Ovary (tissue), 3 donors: ENCODE measurements at regions not wholly inside any gene's neighbourhood (a gene's known extent, or its start where the extent isn't known, plus 50 kb on each side); places are given as distances from the start of the nearest gene placed in this dataset.

Experiments
- CTCF ChIP-seq, 3 donors: fragments of 450-650 bp in 2 of 3; fragments of 200-600 bp in 1 of 3; IDR thresholded peaks; one replicate each; pipeline versions ENCODE4 v1.5.1 to v1.8.0; 2016 to 2022; ENCODE audit warnings: antibody characterized with exemption in 3 of 3, mild to moderate bottlenecking in 1 of 3
- POLR2A ChIP-seq: fragments of 450-650 bp; IDR thresholded peaks from one replicate; pipeline ENCODE4 v1.6.1; 2017; ENCODE audit warnings: antibody characterized with exemption, mild to moderate bottlenecking, moderate library complexity
- donor health status: DM: no; HTN: no; CAD: no.

DNA sequence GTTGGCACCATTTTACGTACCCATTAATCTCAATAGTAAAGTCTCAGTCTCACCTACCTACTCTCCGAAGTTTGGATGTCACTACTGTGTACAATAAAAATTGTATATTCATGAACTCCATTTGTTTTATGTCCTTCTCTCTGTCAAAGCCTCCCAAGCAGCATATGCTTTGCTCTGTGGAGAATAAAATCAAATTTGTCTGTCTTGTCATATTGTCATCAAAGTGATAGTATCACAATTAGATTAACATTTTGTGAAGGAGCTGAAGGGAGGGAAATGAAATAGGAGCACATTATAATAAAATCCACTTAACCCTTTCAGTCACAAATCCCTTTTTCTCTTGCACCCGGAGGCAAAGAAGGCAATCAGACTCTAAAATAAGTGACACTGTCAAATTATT, 177.1 kb upstream of the RRP15 start:
- TF ChIP-seq POLR2A = no peak
- TF ChIP-seq CTCF (IDR thresholded peaks at IDR 0.05) = no peak
